HT1080 (cell line): ENCODE measurements at regions not wholly inside any gene's neighbourhood (a gene's known extent, or its start where the extent isn't known, plus 50 kb on each side); places are given as distances from the start of the nearest gene placed in this dataset.

Experiments used
- DNase-seq: peaks from one replicate; pipeline ENCODE4 v3.0.0-alpha.2; 2015; ENCODE audit warnings: low read depth

GRCh38 chr11:26028393-26028911 is 303.5 kb upstream of the ANO3 start:
- DNase-seq: peak; percentile 2

DNA sequence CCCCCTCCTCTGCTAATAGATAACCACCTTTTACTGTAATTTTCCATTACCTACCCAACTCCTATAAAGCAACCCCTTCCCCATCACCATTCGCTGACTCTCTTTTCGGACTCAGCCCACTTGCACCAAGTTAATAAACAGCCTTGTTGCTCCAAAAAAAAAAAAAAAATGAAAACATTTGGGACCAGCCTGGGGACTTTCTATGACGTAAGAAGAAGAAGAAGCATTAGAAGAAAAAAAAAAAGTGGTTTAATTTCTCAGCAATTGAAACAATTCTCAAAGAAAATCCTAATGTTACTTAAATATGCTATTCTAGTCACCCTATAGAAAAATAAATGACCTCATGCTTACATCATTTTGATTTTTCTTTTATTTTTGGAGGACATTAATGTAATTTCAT is 301.5 kb upstream of the ANO3 start:
- no peak for DNase-seq

DNA sequence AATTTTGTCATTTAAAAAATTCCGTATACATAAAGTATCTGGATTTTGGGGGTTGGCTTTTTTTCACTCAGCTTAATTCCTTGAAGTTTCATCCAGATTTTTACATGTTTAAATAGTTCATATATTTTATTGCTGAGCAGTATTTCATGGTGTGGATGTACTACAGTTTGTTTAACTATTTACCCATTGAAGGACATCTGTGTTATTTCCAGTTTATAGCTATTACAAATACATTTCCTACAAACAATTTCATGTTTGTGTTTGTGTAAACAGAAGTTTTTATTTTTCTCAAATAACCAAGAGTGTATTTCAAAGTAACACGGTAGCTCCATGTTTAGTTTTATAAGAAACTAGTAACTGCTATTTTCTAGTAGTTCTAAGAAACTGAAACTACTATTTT is 299.7 kb upstream of the ANO3 start:
- DNase-seq: no peak

DNA sequence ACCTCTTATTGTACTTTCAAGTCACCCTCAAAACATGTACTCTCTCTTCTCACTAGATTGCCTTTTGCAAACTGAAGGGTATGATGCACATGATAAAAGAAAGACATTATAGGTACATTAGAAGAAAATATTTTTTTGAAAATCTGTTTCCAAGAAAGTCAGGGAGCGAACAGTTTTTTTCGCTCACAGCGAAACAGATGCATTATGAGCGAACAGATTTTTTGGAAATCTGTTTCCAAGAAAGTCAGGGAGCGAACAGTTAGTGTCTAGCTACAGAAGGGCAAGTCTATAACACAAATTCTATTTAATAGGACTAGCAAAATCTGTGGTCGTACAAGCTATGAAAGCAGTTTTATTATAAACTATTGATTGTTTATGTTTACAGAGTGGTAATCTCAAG is 296.2 kb upstream of the ANO3 start:
- DNase-seq: no peak

DNA sequence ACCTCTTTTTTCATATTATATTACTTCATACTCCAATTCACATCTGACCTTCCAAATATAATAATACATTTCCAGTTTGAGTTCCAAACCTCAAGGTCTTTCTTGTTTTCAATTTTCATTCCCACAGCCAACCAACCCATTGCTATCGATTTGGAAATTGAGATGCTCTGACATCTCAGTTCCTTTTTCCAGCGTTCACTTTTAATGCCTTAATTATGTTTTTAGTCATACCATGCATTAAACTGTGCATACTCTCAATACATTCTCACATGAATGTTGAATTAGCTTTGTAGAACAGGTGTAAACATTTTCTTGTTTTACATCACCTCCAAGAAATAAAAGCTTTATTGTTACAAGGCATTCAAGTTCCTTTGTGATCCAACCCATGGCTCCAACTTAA is 294.2 kb upstream of the ANO3 start:
- no peak for DNase-seq

DNA sequence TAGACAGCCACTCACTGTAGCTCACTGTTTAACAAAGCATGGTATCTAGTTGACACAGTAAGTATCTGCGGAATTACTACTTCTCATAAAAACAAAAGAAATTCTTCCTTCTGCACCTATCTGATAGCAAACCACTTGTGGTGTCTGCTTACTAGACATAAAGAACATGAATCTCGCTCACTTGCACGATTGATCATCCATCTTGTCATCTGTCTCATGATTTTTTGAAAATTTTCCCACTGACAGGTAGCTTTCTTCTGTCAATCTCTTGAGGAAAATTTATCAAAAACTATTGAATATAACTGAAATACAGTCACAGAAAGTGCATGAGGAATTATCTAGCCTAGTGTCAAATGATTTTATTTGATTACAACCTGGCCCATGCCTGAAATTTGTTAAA is 291.6 kb upstream of the ANO3 start:
- DNase-seq: no peak

GRCh38 chr11:26042113-26042512 is 289.8 kb upstream of the ANO3 start:
- DNase-seq: no peak

- DNase-seq: no peak
Observed at GRCh38 chr11:26043665-26044064, 288.3 kb upstream of the ANO3 start.

- DNase-seq: no peak
Observed at GRCh38 chr11:26044389-26044788, 287.5 kb upstream of the ANO3 start.

- peak; percentile 48 for DNase-seq
Observed at GRCh38 chr11:26045082-26045481, 286.8 kb upstream of the ANO3 start.

DNA sequence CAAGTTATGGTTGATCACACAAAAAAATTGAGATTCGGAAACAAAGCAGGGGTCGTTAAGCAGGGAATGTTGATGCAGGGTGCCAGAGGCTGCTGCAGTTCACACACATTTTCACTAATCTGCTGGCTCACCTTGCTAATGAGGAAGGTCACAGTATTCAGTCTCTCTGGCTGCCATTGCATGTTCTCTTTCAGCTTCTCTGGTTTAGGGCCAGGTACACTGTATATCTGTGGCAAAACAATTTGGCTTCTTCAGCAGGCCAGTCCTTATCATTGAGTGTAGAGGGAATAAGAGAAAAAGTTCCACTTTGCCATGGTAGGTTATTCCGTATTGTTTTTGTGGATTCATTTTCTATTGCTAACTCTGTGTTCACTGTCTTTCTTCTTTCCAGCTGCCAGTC is 283.7 kb upstream of the ANO3 start:
- DNase-seq: no peak

- DNase-seq: no peak
Observed at GRCh38 chr11:26053966-26054365, 278.0 kb upstream of the ANO3 start.

DNA sequence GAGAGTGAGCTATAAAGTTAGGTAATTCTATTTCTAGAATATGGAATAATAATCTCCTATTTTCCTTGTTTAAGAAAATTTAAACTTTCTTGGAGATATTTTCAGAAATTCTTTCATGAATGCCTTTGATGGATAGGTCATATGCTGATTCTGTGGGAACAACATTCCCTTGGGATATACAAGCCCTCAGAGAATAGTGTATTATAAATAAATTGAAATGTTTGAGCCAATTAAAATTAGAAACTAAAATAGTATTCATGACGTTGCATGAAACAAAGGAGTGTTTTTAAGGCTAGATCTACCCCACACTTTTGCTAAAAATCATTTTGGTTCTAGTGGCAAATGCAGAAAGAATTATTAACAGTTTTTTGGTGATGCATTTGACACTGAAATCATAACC is 269.3 kb upstream of the ANO3 start:
- DNase-seq: no peak

DNA sequence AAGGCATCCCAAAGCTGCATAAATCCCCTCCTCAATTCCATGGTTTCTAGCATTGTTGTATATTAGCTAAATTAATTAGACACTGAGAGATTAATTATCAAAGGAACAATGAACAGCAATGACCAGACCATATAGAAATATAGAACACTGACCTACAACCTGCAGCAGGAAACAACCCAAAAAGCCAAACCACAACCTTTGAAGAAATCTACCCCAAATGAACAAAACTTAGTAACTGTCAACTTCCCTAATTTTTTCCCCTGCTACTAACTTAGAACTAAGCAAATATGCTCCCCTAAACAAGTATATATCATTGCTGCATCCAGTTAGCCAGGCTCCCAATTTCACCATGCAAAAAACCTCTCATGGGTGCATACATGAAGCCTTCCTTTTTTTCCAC is 268.0 kb upstream of the ANO3 start:
- DNase-seq: no peak

- no peak for DNase-seq
Observed at GRCh38 chr11:26065944-26066343, 266.0 kb upstream of the ANO3 start.

GRCh38 chr11:26070714-26071380 is 261.1 kb upstream of the ANO3 start:
- no peak for DNase-seq

GRCh38 chr11:26072614-26073153 is 259.2 kb upstream of the ANO3 start:
- DNase-seq: no peak

DNA sequence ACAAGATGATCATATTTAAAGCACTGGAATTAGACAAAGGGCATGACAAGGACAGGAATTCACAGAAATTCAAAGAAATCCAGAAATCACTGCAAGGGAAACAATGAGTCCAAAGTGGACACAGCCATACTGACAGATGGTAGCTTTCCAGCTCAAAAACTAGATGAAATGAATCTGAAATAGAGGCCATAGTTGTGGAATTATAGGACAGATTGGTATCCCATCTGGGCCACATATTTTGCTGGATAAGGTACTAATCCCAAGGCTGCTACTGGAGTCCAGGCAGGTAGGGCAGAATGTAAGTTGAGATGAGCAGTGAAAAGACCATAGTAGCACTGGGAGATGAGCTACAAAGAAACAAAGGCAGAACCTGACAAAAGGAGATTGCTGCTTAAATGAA is 258.3 kb upstream of the ANO3 start:
- DNase-seq: no peak

DNA sequence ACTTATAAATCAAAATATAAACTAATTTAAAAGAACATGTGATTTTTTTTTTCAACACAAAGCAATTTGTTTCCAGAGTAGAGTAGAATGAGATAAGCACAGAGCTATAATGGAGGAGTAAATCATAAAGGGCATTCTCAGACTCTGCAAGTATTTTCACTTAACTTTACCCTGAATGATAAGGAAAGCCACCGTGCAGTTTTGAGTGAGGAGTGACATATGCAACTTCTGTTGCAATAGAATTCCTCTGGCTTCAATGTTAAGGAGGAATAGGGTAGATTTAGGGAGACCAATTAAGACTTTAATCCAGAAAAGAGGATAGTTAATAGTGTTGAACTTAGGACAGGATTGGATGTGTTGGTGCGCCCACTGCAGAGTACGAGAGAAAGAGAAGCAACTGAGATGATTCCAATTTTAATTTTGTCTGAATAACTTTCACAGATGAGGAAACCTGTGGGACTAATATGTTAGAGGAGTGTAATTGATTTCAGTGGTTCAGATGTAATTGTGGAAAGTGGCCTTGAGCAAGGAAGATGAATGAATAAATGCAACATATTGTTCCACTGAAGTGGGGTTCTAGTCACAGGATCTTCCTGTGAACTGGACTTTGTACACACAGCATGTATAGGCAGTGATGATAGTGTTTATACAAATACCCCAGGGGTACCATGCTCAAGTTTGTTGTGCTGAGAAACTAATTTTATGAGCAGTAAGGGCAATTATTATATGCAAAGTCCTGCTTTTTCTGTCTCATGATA is 255.5 kb upstream of the ANO3 start:
- DNase-seq: no peak

- no peak for DNase-seq
Observed at GRCh38 chr11:26078231-26078821, 253.6 kb upstream of the ANO3 start.

DNA sequence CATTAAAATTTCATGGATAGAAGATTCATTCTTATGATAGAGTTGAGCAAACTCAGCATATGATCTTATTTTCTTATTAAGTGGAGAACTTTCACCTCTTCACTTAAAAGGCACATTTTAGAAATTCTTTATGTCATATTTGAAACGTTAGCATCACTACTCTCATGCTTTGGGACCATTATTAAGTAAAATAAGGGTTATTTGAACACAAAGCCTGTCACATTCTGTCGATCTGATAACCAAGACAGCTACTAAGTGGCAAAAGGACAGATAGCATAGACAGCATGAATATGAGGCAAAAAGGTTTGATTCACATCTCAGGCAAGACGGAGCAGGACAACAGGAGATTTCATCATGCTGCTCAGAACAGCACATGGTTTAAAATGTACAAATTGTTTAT is 247.6 kb upstream of the ANO3 start:
- no peak for DNase-seq

DNA sequence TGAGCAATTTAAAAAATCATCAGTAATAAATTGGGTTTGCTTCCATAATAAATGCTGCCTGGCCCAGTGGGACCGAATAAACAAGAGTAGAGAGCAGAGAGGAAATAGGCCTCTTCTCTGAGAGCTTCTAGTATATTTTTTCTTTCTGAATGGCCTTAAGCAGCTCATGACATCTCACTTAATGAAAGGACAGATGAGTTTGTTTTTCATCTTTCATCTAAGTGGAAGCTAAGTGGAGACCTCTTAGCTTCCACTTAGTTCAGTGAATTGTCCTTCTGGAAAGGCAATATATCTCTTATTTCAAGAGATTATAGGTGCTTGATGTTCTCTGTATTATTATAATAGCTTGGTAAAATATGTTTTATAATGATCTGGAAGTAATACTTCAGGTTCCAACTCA is 245.9 kb upstream of the ANO3 start:
- no peak for DNase-seq
